IPS-NIHi11 (cell line): ENCODE measurements at regions not wholly inside any gene's neighbourhood (a gene's known extent, or its start where the extent isn't known, plus 50 kb on each side); places are given as distances from the start of the nearest gene placed in this dataset.

Experiments
- DNase-seq: peaks from one replicate; pipeline ENCODE4 v3.0.0; 2012; ENCODE audit warnings: mixed read lengths, low spot score

DNA sequence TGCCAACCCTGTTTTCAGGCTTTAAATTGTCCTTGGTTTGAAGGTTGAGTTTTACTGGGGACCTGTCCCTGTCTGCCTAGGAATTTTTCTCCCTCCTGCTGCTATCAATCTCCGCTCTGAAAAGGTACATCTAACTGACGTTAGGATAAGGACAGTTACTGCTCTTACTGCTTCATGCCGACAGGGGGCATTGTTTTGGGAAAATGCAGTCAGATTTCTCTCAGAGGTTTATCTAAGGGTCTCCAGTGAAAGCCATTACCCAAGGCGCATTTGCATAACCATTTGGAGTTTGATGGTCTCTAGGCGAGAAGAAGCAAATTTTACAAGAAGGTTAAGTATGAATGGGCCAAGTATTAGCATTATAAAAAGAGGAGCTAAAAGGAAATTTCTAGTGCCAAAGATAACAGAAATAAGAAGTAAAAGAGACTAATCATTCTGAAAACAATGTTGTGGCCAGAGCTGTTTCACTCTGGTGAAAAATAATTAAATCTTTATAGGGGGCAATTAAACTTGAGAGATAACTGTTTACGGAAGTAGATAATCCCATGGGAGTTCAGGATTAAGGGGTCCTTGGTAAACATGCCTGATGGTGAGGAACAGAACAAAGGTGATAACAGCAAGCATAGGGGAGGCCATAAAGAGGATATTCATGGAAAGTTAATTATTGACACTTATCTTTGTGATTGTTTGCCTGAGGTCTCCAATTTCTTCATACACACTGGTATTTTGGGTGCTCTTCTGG, 605.0 kb downstream of the MTRR start:
- peak; percentile 24 for DNase-seq

DNA sequence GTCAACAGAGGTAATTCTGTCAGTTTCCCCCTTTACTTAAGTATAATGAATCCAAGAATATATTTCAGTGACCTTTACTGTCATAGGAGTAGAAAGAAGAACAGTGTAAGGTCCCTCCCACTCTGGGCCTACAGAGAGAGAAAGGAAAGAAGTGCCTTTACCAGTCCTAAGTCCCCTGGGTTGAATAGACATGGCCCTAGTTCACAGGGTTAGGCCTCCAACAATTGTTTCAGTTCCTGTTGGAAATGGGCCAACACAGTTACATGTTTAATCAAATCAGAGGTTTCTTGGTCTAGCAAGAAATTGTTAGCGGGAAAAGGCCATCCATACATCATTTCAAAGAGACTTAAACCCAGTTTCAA, 605.6 kb downstream of the MTRR start:
- no peak for DNase-seq

DNA sequence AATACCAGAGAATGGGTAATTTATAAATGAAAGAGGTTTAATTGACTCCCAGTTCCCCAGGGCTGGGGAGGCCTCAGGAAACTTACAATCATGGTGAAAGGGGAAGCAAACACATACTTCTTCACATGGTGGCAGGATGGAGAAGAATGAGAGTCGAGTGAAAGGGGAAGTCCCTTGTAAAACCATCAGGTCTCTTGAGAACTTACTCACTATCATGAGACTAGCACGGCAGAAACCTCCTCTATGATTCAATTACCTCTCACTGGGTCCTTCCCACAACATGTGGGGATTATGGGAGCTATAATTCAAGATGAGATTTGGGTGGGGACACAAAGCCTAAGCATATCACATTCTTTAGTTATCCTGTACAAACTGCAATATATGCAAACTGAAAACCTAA, 609.4 kb downstream of the MTRR start:
- DNase-seq: no peak

DNA sequence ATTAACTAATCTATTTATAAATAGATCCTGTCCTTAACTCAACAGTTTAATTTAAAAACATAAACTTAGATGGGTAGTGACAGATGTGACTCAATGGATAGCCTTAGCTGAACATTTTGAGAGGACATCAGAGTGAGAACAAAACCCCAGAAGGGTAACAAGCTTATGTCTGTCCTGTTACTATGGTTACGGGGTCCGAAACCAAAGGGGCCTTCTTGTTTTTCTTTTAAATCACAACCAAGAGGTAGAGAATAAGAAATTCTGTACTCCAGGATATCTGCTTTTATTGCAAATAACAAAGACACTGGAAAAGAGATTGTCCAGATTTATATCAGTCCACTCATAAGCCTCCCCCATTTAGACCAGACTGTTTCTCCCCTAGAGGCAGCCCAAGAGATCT, 612.1 kb downstream of the MTRR start:
- DNase-seq: no peak

DNA sequence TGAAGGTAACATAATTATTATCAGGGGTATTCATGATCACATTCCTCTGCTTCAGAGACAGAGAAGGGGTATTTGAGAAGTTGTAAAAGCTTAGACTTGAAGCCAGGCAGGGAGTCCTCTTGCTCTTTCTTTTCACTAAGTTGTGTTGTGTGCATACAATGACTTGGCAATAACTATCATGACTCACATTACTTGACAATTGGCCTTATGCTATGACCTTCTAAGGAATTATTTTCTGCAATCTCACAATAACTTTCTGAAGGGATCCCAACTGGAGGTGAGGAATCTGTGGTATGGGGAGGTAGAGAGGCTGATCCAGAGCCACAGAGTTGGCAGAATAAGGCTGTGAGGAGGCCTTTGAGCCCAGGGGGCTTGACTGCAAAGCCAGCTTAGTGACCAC, 622.3 kb downstream of the MTRR start:
- no peak for DNase-seq

DNA sequence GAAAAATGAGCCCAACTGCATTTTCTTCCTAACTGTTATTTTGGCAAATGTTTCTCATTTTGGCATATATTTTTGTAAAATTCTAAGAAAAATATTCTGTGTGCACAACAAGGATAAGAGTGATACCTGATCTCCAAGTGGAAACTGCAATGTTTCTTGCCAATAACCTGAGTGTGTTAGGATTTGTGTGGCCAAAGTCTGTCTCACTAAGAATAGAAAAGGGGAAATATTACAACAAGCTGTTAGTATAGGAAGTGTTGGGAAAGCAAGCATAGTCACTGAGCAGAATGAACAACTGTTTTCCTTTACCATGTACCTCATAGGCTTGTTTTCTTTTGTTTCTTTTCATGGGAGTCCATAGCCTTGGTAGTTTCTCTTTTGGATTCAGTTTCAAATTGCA, 624.2 kb downstream of the MTRR start:
- DNase-seq: no peak

DNA sequence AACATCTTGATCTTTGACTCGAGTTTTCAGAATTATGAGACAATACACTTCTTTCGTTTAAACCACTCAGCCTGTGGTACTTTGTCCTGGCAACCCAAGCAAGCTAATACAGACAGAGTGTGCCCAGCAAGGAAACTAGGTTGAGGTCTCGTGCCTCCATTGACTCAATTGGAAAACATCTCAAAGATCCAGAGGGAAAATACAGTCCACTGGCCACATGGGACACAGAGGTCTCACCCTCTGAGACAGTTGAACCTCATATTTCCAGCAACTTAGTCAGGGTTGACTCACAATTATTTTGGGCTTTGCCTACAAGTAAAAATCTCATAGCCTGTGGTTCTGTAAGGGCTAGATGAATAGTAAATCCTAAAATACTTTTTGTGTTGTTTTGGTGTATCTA, 631.5 kb downstream of the MTRR start:
- no peak for DNase-seq

DNA sequence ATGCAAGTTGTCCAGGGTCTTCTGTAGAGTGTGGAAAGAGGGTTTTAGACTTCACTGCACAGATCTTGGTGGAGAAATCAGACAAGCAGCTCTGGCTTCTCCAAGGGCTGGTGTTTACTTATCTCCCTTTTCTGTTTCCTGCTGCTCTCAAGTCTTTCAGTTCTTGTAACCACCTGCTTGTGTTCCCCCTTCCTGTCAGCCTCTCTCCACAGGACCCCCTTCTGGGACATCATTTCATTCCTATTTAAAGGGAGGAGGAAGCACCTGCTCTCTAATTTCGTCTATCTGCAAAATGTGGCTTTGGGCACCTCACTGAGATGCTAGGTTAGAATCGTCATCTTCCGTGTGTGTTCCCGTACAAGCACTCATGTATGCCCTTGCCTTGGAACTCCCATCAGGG, 636.2 kb downstream of the MTRR start:
- DNase-seq: no peak

DNA sequence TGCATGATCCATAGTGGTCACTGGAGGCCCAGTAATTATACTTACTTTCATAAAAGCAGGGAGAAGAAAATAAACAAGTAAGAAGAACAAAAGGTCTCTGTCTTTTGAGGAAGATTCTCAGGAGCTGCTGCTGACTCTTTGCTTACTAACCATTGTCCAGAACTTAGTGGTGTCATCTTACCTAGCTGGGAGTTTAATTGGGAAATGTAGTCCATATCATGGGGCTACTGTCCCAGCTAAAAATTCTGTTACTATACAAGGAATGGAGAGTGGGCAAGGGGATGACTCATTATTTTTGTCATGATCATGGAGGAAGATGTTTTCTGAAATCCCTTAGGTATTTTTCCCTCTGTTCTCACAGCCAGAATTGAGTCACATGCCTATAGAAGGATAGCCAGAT, 639.3 kb downstream of the MTRR start:
- no peak for DNase-seq

DNA sequence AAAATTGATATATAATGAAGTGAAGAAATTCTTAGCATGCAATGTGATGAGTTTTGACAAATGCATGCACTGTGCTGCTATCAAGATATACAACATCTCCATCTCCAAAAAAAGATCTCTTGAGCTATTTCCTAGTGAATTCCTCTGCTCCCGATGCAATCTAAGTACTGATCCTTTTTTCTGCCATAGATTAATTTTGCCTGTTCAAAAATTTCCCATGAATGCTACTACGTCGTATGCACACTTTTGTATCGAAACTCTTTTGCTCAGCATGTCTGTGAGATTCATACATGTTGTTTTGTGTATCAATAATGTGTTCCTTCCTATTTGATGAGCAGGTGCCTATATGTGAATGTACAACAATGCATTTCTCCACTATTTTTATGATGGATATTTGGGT, 647.4 kb downstream of the MTRR start:
- no peak for DNase-seq

DNA sequence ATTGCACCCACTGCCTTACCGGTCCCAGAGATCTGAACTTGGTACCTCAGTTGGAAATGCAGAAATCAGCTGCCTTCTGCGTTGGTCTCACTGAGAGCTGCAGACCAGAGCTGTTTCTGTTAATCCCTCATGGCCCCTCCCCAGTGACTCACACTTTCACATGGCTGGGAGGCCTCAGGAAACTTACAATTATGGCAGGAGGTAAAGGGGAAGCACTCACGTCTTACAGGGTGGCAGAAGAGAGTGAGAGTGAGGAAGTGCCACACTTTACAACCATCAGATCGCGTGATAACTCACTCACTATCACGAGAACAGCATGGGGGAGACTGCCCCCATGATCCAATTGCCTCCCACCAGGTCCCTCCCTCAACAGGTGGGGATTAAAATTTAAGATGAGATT, 648.5 kb downstream of the MTRR start:
- DNase-seq: no peak

DNA sequence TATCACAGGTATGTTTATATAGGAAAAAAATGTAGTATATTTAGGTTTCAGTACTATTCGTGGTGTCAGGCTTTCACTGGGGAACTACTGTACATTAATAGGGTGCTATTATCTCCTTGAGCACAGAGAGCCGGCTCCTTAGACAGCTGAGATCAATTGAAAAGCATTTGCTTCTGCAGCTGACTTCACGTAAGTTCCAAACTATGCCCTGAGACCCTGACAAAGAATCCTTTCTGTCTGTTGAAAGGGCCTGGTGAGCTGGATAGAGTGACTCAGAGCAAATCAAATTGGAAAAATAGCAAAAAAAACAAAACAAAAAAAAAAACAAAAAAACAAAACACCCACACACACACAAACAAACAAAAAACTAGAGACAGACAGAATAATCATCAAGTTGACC, 652.0 kb downstream of the MTRR start:
- DNase-seq: no peak

DNA sequence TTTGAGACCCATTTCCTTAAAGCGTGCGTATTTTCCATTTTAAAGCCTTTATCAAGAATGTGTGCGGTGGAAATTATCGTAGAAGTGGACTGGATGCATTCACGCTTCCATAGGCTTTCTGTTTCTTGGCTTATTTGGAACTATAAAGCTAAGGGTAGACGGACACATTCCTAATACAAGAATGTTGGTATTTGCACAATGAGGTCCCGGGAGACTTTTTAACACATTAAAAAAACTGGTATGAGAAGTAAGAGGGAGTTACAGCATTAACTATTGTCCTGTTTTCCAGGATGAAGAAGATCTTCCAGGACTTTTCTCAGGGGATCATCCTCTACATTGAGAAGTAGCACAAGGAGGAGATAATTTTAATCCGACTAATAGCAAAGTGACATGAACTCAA, 653.0 kb downstream of the MTRR start:
- DNase-seq: no peak

DNA sequence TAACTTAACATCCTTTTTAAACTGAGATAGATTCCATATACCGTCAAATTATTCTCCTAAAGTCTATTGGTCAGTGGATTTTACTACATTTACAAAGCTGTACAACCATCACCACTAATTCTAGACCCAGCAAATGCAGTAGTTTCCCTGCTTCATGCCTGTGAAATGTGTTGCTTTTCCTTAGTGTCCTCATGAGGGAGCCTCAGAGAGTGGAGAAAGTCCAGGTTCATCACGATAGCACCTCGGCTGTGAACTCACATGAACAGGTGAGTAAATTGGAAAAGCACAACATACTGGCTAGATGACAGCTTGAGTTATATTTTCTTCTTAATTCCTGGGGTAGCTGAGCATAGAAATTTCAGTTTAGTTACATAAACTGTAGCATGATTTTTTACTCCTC, 653.7 kb downstream of the MTRR start:
- no peak for DNase-seq

DNA sequence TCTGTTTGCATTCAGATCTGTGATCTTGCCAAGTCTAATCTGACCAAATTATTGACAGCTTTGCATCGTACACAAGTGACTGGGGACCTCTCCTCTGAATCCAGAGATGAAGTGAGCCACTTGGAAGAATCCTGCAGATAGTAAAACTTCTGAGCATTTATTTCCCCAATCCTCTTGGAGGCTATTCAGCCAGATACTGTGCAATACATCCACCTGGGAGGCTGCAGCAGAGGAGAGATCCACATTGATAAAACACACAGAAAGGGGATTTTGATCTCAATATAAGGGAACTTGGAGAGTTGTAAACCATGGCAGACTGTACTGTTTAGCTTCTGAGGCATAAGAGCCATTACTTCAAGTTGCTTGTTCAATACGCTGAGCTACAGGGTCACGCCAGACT, 654.6 kb downstream of the MTRR start:
- no peak for DNase-seq

DNA sequence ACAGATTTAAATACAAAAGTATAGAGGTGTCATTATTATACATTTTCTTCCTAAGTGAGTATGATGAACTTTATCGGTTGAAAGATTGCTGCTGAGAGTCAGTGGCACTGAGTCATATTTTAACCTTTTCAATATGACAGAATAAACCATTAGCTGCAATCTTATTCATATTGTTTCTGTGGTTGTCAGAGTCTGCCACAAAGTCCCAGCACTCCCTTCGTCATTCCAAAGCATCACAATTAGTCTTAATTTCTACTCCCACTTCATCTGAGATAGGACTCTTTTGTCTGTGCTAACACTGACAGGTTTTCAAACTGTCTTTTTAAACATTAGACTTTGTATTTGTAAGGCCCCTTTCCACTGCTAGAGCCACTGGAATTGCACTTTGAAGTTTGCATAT, 656.9 kb downstream of the MTRR start:
- DNase-seq: no peak

DNA sequence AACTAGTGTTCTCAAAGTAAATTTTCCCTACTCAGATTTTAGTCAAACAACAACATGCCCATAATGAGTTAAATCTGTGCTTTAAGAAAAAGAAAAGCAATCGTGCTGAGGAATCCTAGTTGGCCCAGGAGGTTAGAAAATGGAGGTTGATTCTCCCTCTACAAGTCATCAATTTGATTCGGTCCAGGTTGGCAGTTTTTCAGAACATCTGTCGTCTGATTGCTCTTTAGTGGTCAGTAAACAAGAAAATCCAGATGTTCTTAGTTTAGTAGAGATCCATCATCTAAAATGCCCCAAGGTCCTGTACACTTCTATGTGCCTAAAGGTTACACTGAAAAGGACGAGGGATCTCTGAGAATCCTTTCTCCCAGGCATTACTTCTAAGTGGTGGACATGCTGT, 659.2 kb downstream of the MTRR start:
- no peak for DNase-seq

DNA sequence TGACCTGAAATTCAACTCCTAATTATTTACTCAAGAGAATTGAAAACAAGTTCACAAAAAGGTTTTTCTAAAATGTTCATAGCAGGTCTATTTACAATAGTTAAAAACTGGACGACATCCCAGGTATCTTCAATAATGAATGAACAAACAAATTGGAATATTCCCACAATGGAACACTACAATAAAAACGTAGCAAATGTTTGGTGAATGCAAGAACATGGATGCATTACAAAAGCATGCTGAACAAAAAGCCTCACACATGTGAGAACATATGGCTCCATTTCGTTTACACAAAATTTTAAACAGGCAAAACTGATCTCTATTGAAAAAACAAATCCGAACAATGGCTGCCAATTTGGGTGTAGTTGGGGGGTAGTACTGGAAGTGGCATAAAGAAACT, 669.9 kb downstream of the MTRR start:
- DNase-seq: no peak

DNA sequence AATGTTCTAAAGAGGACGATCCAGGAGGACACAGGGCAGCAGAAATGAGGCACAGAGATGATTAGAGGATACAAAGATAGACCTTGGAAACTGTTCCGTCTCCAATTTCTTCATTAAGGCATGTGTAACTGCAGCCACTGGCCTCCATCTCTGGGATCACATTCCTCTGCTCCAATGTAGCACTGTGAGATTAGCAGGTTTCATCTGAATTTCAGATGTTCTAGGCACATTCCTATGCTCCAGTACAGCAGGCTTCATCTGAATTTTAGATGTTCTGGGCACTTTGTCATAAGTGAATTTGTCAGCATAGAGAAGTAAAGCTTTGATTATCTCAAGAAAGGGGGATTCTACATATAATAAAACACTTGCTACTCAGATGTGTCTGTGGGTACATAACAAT, 671.4 kb downstream of the MTRR start:
- no peak for DNase-seq

DNA sequence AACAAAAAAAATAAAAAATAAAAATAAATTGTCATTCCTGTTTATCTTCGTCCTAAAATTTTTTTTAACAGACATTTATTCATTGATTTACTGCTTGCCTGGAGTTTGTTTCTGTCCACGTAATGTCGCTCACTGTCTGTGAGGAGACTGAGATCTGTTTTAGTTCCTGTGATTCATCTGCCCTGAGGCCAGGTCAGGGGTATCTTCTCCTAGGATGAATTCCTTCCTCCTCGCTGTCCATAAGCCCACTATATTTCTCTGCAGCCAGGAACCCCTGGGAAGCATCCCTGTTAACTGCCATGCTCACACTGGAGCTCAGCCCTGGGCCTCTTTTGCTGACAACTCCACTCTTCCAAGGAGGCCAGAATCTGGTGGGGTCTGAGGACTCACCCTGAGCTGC, 682.0 kb downstream of the MTRR start:
- DNase-seq: no peak

DNA sequence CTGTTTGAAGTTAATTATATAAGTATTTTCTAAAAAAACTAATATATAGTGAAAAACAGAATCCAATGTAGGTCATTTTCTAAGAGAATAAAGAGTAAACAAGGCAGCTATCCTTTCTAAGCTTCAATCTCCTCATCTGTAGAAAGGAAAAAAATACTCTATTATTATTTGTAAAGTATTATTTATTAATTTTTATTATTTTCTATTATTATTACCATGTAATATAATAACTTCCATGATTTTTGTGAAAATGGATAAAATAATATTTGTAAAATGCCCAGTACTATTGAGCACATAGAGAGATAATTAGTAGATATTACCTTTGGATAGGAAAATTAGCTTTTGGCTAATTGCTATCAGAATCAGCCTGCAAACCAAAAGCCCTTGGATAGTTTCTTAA, 684.4 kb downstream of the MTRR start:
- DNase-seq: no peak

DNA sequence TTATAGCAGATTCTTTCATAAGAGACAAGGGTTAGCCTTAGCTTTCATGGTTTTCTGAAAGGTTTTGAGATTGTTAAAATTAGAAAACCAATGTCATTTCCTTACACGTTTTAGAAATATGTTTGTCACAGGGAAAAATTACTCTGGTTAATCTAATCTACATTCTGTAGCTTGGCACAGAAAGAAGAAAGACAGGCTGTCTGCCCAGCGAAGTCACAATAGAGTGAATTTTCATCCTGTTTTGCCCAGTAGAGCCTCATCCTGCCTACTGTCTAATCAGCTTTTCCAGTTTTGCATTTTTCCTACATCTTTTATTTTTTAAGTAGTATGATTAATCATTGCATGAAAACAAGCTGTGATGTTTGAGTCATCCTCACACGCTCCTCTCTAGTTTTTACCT, 688.8 kb downstream of the MTRR start:
- DNase-seq: no peak

DNA sequence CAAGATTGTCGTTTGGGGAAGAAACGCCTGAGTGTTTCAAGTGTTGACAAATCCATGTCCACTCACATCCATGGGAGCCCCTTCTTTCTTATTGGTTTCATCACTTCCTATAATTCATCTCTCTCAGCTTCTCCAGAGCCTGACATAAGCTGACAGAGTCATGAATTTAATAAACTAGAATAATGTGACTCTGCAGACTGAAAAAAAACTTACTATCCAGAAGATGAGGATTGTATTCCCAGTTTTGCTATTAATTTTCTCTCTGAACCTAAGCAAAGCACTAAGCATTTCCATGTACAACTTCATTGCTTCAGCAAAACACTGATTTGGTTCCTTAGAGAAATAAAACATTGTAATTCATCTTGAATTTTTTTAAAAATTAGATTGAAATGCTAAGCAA, 691.8 kb downstream of the MTRR start:
- no peak for DNase-seq

DNA sequence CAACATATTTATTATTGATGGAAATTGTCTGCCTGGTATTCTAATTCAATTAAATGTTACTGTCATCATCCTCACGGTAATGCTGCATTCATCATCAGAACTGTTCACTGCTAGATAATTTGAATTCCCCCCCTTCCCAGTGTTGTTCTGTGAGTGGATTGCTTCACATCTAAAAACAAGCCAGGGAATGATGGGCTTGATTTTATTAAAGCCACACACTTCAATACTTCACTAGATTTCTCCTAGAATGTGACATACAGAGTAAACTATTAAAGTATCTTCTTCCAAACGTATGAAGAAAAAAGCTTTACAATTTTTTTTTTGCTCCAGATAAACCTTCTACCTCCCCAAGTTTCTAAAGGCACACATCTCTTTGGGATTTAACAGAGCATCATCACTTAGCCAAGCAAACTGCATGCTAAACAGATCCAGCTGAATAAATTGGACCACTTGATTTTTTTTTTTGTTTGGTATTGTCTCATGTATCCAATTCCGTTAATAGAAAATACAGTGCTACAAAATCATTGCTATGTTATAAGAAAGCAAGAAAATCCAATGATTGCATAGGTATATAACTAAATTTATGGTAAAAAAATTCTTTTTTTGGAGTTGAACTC, 692.4 kb downstream of the MTRR start:
- no peak for DNase-seq
